Neural cell (in vitro differentiated cells): ENCODE measurements at regions not wholly inside any gene's neighbourhood (a gene's known extent, or its start where the extent isn't known, plus 50 kb on each side); places are given as distances from the start of the nearest gene placed in this dataset.

Experiments used
- EP300 ChIP-seq: fragments of 450-650 bp; conservative IDR thresholded peaks from 2 replicates; pipeline ENCODE4 v1.6.1; 2014; ENCODE audit warnings: antibody characterized with exemption, mild to moderate bottlenecking, moderate library complexity; ENCODE audit not compliant: poor library complexity, severe bottlenecking
- EZH2 ChIP-seq: fragments of 200-600, 300-800 bp; shearing (Covaris generic), sonication (generic); IDR thresholded peaks from 2 replicates; pipeline ENCODE4 v1.6.1; 2014; ENCODE audit warnings: antibody characterized with exemption, low read length, borderline replicate concordance, mild to moderate bottlenecking; ENCODE audit not compliant: insufficient read depth, poor library complexity, severe bottlenecking
- MXI1 ChIP-seq: fragments of 450-650 bp; conservative IDR thresholded peaks from 2 replicates; pipeline ENCODE4 v1.6.1; 2014; ENCODE audit warnings: antibody characterized with exemption, mild to moderate bottlenecking; ENCODE audit not compliant: poor library complexity, severe bottlenecking
- POLR2AphosphoS5 ChIP-seq: IDR thresholded peaks from 2 replicates; pipeline ENCODE4 v1.6.1; 2012
- RAD21 ChIP-seq: fragments of 450-650 bp; conservative IDR thresholded peaks from 2 replicates; pipeline ENCODE4 v1.6.1; 2014; ENCODE audit warnings: antibody characterized with exemption, mild to moderate bottlenecking, moderate library complexity
- SMC3 ChIP-seq: fragments of 450-650 bp; conservative IDR thresholded peaks from 2 replicates; pipeline ENCODE4 v1.6.1; 2014; ENCODE audit warnings: antibody characterized with exemption, mild to moderate bottlenecking, moderate library complexity; ENCODE audit not compliant: poor library complexity
- TAF1 ChIP-seq: IDR thresholded peaks from 2 replicates; pipeline ENCODE4 v1.6.1; 2012; ENCODE audit warnings: low read depth
- TF ChIP-seq, protein P1 (sequence below): fragments of 450-650 bp; IDR thresholded peaks from 2 replicates; pipeline ENCODE4 v1.5.1; 2014; ENCODE audit warnings: antibody characterized with exemption, mild to moderate bottlenecking, moderate library complexity; ENCODE audit not compliant: poor library complexity, severe bottlenecking
- TF ChIP-seq, protein P2 (sequence below): IDR thresholded peaks from 2 replicates; pipeline ENCODE4 v1.6.1; 2012; ENCODE audit warnings: borderline replicate concordance

DNA sequence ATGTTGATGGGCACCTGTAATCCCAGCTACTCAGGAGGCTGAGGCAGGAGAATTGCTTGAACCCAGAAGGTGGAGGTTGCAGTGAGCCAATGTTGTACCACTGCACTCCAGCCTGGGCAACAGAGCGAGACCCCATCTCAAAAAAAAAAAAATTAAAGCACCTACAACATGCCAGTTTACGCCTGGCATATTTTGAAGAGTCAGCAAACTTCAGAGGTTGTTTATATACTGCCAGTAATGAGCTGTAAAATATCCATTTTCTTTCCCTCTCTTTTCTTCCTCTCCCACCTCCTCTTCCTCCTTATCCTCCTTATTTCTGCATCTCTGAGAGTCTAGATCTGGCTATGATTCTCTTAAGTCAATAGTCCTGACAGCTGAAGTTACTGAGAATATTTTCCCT is 556.5 kb upstream of the LARGE1 start:
- TF ChIP-seq, protein P1, sequence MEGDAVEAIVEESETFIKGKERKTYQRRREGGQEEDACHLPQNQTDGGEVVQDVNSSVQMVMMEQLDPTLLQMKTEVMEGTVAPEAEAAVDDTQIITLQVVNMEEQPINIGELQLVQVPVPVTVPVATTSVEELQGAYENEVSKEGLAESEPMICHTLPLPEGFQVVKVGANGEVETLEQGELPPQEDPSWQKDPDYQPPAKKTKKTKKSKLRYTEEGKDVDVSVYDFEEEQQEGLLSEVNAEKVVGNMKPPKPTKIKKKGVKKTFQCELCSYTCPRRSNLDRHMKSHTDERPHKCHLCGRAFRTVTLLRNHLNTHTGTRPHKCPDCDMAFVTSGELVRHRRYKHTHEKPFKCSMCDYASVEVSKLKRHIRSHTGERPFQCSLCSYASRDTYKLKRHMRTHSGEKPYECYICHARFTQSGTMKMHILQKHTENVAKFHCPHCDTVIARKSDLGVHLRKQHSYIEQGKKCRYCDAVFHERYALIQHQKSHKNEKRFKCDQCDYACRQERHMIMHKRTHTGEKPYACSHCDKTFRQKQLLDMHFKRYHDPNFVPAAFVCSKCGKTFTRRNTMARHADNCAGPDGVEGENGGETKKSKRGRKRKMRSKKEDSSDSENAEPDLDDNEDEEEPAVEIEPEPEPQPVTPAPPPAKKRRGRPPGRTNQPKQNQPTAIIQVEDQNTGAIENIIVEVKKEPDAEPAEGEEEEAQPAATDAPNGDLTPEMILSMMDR = no peak
- TF ChIP-seq EP300 (no peak), MXI1 (no peak), POLR2AphosphoS5 (no peak), EZH2 (no peak), SMC3 (no peak), TAF1 (no peak), RAD21 (no peak)
- TF ChIP-seq, protein P2, sequence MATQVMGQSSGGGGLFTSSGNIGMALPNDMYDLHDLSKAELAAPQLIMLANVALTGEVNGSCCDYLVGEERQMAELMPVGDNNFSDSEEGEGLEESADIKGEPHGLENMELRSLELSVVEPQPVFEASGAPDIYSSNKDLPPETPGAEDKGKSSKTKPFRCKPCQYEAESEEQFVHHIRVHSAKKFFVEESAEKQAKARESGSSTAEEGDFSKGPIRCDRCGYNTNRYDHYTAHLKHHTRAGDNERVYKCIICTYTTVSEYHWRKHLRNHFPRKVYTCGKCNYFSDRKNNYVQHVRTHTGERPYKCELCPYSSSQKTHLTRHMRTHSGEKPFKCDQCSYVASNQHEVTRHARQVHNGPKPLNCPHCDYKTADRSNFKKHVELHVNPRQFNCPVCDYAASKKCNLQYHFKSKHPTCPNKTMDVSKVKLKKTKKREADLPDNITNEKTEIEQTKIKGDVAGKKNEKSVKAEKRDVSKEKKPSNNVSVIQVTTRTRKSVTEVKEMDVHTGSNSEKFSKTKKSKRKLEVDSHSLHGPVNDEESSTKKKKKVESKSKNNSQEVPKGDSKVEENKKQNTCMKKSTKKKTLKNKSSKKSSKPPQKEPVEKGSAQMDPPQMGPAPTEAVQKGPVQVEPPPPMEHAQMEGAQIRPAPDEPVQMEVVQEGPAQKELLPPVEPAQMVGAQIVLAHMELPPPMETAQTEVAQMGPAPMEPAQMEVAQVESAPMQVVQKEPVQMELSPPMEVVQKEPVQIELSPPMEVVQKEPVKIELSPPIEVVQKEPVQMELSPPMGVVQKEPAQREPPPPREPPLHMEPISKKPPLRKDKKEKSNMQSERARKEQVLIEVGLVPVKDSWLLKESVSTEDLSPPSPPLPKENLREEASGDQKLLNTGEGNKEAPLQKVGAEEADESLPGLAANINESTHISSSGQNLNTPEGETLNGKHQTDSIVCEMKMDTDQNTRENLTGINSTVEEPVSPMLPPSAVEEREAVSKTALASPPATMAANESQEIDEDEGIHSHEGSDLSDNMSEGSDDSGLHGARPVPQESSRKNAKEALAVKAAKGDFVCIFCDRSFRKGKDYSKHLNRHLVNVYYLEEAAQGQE = no peak
